ENCODE measurements at regions not wholly inside any gene's neighbourhood (a gene's known extent, or its start where the extent isn't known, plus 50 kb on each side); places are given as distances from the start of the nearest gene placed in this dataset.

GRCh38 chr2:147394179-147394790 is 450.5 kb upstream of the ACVR2A start:
- no peak for DNase-seq

- no peak for DNase-seq
These were observed 452.6 kb upstream of the ACVR2A start for GRCh38 chr2:147392180-147392579.

GRCh38 chr2:147390475-147390874 is 454.4 kb upstream of the ACVR2A start:
- DNase-seq, result no peak

- no peak for DNase-seq
These were observed 455.6 kb upstream of the ACVR2A start for GRCh38 chr2:147389218-147389617.

GRCh38 chr2:147388217-147388616 is 456.6 kb upstream of the ACVR2A start:
- DNase-seq, result no peak

GRCh38 chr2:147386284-147386683 is 458.5 kb upstream of the ACVR2A start:
- no peak for DNase-seq

GRCh38 chr2:147385600-147385999 is 459.2 kb upstream of the ACVR2A start:
- DNase-seq, result no peak

- no peak for DNase-seq
These were observed 460.2 kb upstream of the ACVR2A start for GRCh38 chr2:147384659-147385058.

GRCh38 chr2:147382322-147382948 is 462.4 kb upstream of the ACVR2A start:
- peak; percentile 62 for DNase-seq

GRCh38 chr2:147378403-147378802 is 466.4 kb upstream of the ACVR2A start:
- no peak for DNase-seq

- no peak for DNase-seq
These were observed 469.8 kb upstream of the ACVR2A start for GRCh38 chr2:147375073-147375472.

GRCh38 chr2:147374423-147374811 is 470.4 kb upstream of the ACVR2A start:
- no peak for DNase-seq

- no peak for DNase-seq
These were observed 470.9 kb upstream of the ACVR2A start for GRCh38 chr2:147373800-147374422.

GRCh38 chr2:147368306-147368705 is 476.5 kb upstream of the ACVR2A start:
- no peak for DNase-seq

- no peak for DNase-seq
These were observed 478.6 kb upstream of the ACVR2A start for GRCh38 chr2:147366279-147366678.

GRCh38 chr2:147365622-147366021 is 479.2 kb upstream of the ACVR2A start:
- no peak for DNase-seq

GRCh38 chr2:147364597-147364996 is 480.2 kb upstream of the ACVR2A start:
- DNase-seq, result no peak

GRCh38 chr2:147363181-147363580 is 481.6 kb upstream of the ACVR2A start:
- DNase-seq, result no peak

GRCh38 chr2:147358375-147358774 is 486.5 kb upstream of the ACVR2A start:
- no peak for DNase-seq

GRCh38 chr2:147356157-147356556 is 488.7 kb upstream of the ACVR2A start:
- no peak for DNase-seq

- DNase-seq, result no peak
These were observed 489.1 kb upstream of the ACVR2A start for GRCh38 chr2:147355706-147356105.

GRCh38 chr2:147353072-147353381 is 491.8 kb upstream of the ACVR2A start:
- DNase-seq, result no peak

GRCh38 chr2:147352264-147353071 is 492.4 kb upstream of the ACVR2A start:
- peak; percentile 77 for DNase-seq

- DNase-seq, result peak; percentile 13
These were observed 493.0 kb upstream of the ACVR2A start for GRCh38 chr2:147351784-147352183.

All from NCI-H748 treated with DMSO at 0.1 percent for 48 hours (cell line).